Fibroblast of skin of right biceps (primary cell): ENCODE measurements at regions not wholly inside any gene's neighbourhood (a gene's known extent, or its start where the extent isn't known, plus 50 kb on each side); places are given as distances from the start of the nearest gene placed in this dataset.

Experiments
- DNase-seq: peaks from one replicate; pipeline ENCODE4 v3.0.0-alpha.2; 2013

GRCh38 chr5:6872441-6873160 lies 159.4 kb downstream of the TENT4A start:
- no peak for DNase-seq

DNA sequence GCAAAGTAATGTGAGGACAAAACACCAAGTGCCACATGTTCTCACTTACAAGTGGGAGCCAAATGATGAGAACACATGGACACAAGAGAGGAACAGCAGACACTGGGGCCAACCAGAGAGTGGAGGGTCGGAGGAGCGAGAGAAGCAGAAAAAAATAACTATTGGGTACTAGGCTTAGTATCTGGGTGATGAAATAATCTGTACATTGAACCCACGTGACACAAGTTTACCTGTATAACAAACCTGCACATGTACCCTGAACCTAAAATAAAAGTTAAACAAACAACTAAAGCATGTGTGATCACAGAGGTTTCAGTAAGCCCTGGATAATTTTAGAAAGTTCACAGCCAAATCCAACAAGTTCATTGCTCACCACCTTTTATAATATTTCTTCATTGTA lies 160.1 kb downstream of the TENT4A start:
- no peak for DNase-seq

DNA sequence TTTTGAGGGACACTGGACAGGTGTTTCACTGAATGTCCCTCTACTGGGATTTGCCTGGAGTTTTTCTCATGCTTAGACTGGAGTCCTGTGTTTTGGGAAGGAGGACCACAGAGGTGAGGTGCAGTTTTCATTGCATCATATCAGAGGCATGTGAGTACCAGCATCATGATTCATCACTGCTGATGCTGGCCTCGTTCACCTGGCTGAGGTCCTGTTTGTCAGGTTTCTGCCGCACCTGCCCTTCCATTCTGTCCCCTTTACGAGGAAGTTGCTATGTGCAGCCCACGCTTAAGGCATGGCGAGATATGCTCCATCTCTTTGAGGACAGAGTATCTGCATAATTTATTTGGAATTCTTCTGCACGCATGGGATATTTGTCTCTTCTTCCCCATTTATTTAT lies 162.1 kb downstream of the TENT4A start:
- DNase-seq: no peak

GRCh38 chr5:6877986-6878828 lies 165.0 kb downstream of the TENT4A start:
- DNase-seq: no peak

GRCh38 chr5:6885581-6885980 lies 172.3 kb downstream of the TENT4A start:
- DNase-seq: no peak

- DNase-seq: no peak
These were observed 173.6 kb downstream of the TENT4A start for GRCh38 chr5:6886866-6887265.

DNA sequence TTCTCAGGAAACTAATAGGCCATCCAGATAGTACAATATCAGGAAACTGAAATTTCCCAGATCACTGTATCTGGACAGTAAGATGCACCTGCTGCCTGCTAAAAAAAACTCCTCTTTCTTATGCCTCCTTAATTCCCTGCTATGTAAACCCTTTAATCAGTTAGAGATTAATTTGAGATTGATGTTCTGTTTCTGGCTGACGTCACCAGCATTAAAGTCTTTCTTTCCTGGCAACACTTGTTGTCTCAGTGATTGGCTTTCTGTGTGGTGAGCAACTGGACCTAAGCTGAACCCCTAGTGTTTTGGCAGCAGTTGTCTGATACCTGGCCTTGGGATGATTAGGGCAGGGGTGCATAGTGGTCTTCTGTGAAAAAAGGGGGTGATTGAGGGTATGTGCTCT lies 175.8 kb downstream of the TENT4A start:
- DNase-seq: no peak

DNA sequence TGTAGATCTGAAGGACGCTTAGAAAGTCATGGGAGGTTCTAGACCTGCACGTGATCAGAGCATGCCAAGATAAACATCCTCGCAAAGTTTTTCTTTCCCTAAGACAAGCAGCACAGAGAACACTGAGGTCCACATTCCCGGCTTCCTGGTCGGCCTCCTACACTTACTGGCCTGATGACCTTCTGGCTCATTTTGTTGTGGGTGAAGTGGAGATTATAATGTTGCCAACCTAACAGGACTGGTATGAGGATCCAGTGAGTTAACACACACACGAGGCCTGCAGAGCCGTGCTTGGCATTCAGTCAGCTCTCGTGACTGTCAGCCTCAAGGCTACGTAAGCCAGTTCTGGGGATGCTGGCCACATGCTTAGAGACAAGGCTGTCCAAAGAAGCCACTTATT lies 186.0 kb downstream of the TENT4A start:
- no peak for DNase-seq

GRCh38 chr5:6900247-6901227 lies 187.3 kb downstream of the TENT4A start:
- no peak for DNase-seq

DNA sequence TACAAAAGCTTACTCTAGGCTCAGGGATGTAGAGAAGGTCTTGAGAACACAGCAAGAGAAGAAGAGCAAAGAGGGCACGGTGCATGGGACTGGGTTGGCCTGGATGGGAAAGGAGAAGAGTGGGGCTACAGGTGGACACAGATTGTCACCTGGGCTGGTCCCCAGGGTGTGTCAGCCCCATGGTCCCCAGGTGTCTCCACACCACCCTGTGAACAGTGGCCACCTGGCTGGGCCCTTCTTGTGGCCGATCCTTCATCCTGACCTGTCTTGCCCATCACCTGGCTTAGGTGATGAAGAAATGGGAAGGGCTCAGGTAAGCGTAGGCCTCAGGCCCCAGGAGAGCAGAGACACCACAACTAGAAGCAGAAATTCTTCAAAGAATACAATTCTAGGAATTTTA lies 188.9 kb downstream of the TENT4A start:
- DNase-seq: no peak

- no peak for DNase-seq
These were observed 189.4 kb downstream of the TENT4A start for GRCh38 chr5:6902597-6902996.

- no peak for DNase-seq
These were observed 190.7 kb downstream of the TENT4A start for GRCh38 chr5:6903934-6904333.

- no peak for DNase-seq
These were observed 191.6 kb downstream of the TENT4A start for GRCh38 chr5:6904860-6905259.

DNA sequence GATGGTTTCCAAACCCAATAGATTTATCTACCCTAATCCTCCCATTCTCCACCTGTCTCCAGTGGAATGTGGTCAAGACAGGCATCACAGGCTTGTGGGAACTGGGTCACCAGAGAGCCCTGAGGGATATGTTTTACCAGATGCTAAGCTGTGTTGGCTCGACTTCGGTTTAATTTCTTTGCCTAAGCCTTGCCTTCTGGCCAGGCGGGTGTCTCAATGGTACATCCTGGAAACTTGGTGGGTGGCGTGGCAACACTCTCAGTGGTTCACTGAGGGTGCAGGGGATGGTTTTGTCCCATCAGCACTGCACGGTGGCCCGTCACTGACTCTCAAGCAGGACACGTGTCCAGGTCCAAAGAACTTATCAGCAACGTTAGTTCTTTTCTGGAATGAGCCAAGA lies 192.2 kb downstream of the TENT4A start:
- DNase-seq: no peak

GRCh38 chr5:6905883-6906282 lies 192.7 kb downstream of the TENT4A start:
- DNase-seq: no peak

GRCh38 chr5:6907320-6907918 lies 194.2 kb downstream of the TENT4A start:
- no peak for DNase-seq

DNA sequence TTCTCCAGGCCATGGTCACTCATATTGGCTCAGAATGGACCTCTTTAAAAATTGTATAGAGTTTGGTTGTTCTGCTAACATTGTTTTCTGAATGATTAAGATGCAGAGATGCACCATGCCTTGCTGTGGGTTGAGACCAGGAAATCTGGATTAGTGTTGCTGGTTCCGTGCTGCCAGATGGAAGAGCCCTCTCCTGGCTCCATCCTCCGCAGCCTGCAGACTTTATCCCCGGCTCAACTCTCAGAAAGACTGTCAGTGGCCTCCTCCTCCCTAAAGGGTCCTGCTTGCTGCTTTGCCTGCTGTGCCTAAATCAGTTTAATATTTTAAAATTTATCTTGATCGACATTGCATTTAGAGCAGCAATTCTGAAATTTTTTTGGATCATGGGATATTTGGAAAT lies 196.7 kb downstream of the TENT4A start:
- no peak for DNase-seq

DNA sequence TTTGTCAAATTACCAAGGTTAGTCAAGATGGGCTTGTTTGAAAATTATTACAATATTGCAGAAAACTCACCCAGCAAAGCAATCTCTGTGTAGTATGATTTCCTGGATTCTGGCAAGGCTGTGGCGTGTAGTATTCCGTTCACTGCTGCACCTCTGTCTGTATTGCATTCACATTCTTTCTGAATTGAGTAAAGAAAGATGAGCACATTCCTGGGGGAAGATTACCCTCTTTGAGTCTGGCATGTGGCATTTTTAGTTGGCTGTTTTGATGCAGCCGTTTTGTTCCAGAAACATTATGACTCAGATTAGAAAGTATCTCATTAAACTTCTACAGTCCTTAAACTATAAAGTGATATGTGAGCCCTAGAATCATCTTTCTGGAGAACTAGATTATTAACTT lies 197.7 kb downstream of the TENT4A start:
- no peak for DNase-seq

GRCh38 chr5:6914347-6914746 lies 201.1 kb downstream of the TENT4A start:
- no peak for DNase-seq

- DNase-seq: no peak
These were observed 202.3 kb downstream of the TENT4A start for GRCh38 chr5:6915574-6915973.

- DNase-seq: no peak
These were observed 205.0 kb downstream of the TENT4A start for GRCh38 chr5:6918255-6918654.

GRCh38 chr5:6920628-6921256 lies 207.5 kb downstream of the TENT4A start:
- no peak for DNase-seq
